ENCODE measurements at regions not wholly inside any gene's neighbourhood (a gene's known extent, or its start where the extent isn't known, plus 50 kb on each side); places are given as distances from the start of the nearest gene placed in this dataset.
"Not testable (repeated sequence)": the region's sequence is repeated elsewhere in the genome, so short reads cannot be mapped to it uniquely, and the experiment has no call there.

- POLR2A ChIA-PET, result no interaction called here
- no peak for DNase-seq (ENCODE audit: extremely low spot score)
- CTCF ChIA-PET, result no interaction called here
- TF ChIP-seq ELF4 (IDR thresholded peaks at IDR 0.05), result no peak
- TF ChIP-seq FOXM1 (IDR thresholded peaks at IDR 0.05; ENCODE audit: borderline replicate concordance), result no peak
- no peak for TF ChIP-seq SUZ12 (IDR thresholded peaks at IDR 0.05)
- TF ChIP-seq FOXK2 (IDR thresholded peaks at IDR 0.05), result no peak
- TF ChIP-seq FOXA1 (IDR thresholded peaks at IDR 0.05), result no peak
- no peak for TF ChIP-seq PKNOX1 (IDR thresholded peaks at IDR 0.05)
- no peak for TF ChIP-seq ARNT (IDR thresholded peaks at IDR 0.05)
- no peak for TF ChIP-seq HDGF (IDR thresholded peaks at IDR 0.05; ENCODE audit: borderline replicate concordance)
- no peak for TF ChIP-seq CTBP1 (IDR thresholded peaks at IDR 0.05; ENCODE audit: borderline replicate concordance)
- no peak for TF ChIP-seq NFRKB (IDR thresholded peaks at IDR 0.05)
- no peak for TF ChIP-seq ZNF384 (IDR thresholded peaks at IDR 0.05)
- no peak for TF ChIP-seq SP1 (IDR thresholded peaks at IDR 0.05)
- TF ChIP-seq LEF1 (IDR thresholded peaks at IDR 0.05; ENCODE audit: borderline replicate concordance), result no peak
- TF ChIP-seq TARDBP (IDR thresholded peaks at IDR 0.05), result no peak
Measured at GRCh38 chr7:53470336-53470970, 435.0 kb downstream of the POM121L12 start.

- POLR2A ChIA-PET, result no interaction called here
- no peak for TF ChIP-seq ELF4 (IDR thresholded peaks at IDR 0.05)
- TF ChIP-seq SP1 (IDR thresholded peaks at IDR 0.05), result no peak
- TF ChIP-seq FOXK2 (IDR thresholded peaks at IDR 0.05), result no peak
- no peak for TF ChIP-seq FOXA1 (IDR thresholded peaks at IDR 0.05)
- TF ChIP-seq HDGF (IDR thresholded peaks at IDR 0.05; ENCODE audit: borderline replicate concordance), result no peak
- no peak for TF ChIP-seq BHLHE40 (IDR thresholded peaks at IDR 0.05; ENCODE audit: borderline replicate concordance)
- TF ChIP-seq NFRKB (IDR thresholded peaks at IDR 0.05), result no peak
- no peak for TF ChIP-seq LEF1 (IDR thresholded peaks at IDR 0.05; ENCODE audit: borderline replicate concordance)
- TF ChIP-seq PKNOX1 (IDR thresholded peaks at IDR 0.05), result no peak
- TF ChIP-seq ARNT (IDR thresholded peaks at IDR 0.05), result no peak
- no peak for TF ChIP-seq L3MBTL2 (conservative IDR thresholded peaks at IDR 0.05)
- no peak for TF ChIP-seq TARDBP (IDR thresholded peaks at IDR 0.05)
- no peak for TF ChIP-seq ZNF384 (IDR thresholded peaks at IDR 0.05)
- TF ChIP-seq SUZ12 (IDR thresholded peaks at IDR 0.05), result no peak
- CTCF ChIA-PET, result no interaction called here
- no peak for DNase-seq (ENCODE audit: extremely low spot score)
Measured at GRCh38 chr7:53473371-53473770, 437.9 kb downstream of the POM121L12 start.

- no peak for DNase-seq (ENCODE audit: extremely low spot score)
- ChIA-PET POLR2A (no interaction called here), CTCF (no interaction called here)
- TF ChIP-seq SP1 (IDR thresholded peaks at IDR 0.05) (no peak), FOXK2 (IDR thresholded peaks at IDR 0.05) (no peak), CTBP1 (IDR thresholded peaks at IDR 0.05; ENCODE audit: borderline replicate concordance) (no peak), ARNT (IDR thresholded peaks at IDR 0.05) (no peak), FOXM1 (IDR thresholded peaks at IDR 0.05; ENCODE audit: borderline replicate concordance) (no peak), ZNF384 (IDR thresholded peaks at IDR 0.05) (no peak), PKNOX1 (IDR thresholded peaks at IDR 0.05) (no peak), NFRKB (IDR thresholded peaks at IDR 0.05) (no peak), L3MBTL2 (conservative IDR thresholded peaks at IDR 0.05) (no peak), ELF4 (IDR thresholded peaks at IDR 0.05) (no peak), SUZ12 (IDR thresholded peaks at IDR 0.05) (no peak), TARDBP (IDR thresholded peaks at IDR 0.05) (no peak), HDGF (IDR thresholded peaks at IDR 0.05; ENCODE audit: borderline replicate concordance) (no peak)
Measured at GRCh38 chr7:53475776-53476175, 440.3 kb downstream of the POM121L12 start.

- no peak for TF ChIP-seq FOXA1 (IDR thresholded peaks at IDR 0.05)
- TF ChIP-seq BHLHE40 (IDR thresholded peaks at IDR 0.05; ENCODE audit: borderline replicate concordance), result no peak
- no peak for TF ChIP-seq LEF1 (IDR thresholded peaks at IDR 0.05; ENCODE audit: borderline replicate concordance)
- no peak for TF ChIP-seq TARDBP (IDR thresholded peaks at IDR 0.05)
- no peak for TF ChIP-seq L3MBTL2 (conservative IDR thresholded peaks at IDR 0.05)
- no peak for TF ChIP-seq ZNF384 (IDR thresholded peaks at IDR 0.05)
- TF ChIP-seq NFRKB (IDR thresholded peaks at IDR 0.05), result no peak
- ChIA-PET POLR2A (no interaction called here), CTCF (no interaction called here)
- DNase-seq (ENCODE audit: extremely low spot score), result no peak
Measured at GRCh38 chr7:53476566-53476965, 441.1 kb downstream of the POM121L12 start.

GRCh38 chr7:53485354-53485753 lies 449.9 kb downstream of the POM121L12 start:
- TF ChIP-seq L3MBTL2 (conservative IDR thresholded peaks at IDR 0.05), result no peak
- TF ChIP-seq PKNOX1 (IDR thresholded peaks at IDR 0.05), result no peak
- TF ChIP-seq BHLHE40 (IDR thresholded peaks at IDR 0.05; ENCODE audit: borderline replicate concordance), result no peak
- TF ChIP-seq SUZ12 (IDR thresholded peaks at IDR 0.05), result no peak
- no peak for TF ChIP-seq LEF1 (IDR thresholded peaks at IDR 0.05; ENCODE audit: borderline replicate concordance)
- TF ChIP-seq ZNF384 (IDR thresholded peaks at IDR 0.05), result no peak
- DNase-seq (ENCODE audit: extremely low spot score), result no peak
- POLR2A ChIA-PET, result no interaction called here
- CTCF ChIA-PET, result no interaction called here

- TF ChIP-seq FOXA1 (IDR thresholded peaks at IDR 0.05), result no peak
- no peak for TF ChIP-seq NFRKB (IDR thresholded peaks at IDR 0.05)
- TF ChIP-seq HDGF (IDR thresholded peaks at IDR 0.05; ENCODE audit: borderline replicate concordance), result no peak
- TF ChIP-seq ZNF384 (IDR thresholded peaks at IDR 0.05), result no peak
- TF ChIP-seq FOXM1 (IDR thresholded peaks at IDR 0.05; ENCODE audit: borderline replicate concordance), result no peak
- TF ChIP-seq LEF1 (IDR thresholded peaks at IDR 0.05; ENCODE audit: borderline replicate concordance), result no peak
- TF ChIP-seq CTBP1 (IDR thresholded peaks at IDR 0.05; ENCODE audit: borderline replicate concordance), result no peak
- no peak for TF ChIP-seq SP1 (IDR thresholded peaks at IDR 0.05)
- TF ChIP-seq BHLHE40 (IDR thresholded peaks at IDR 0.05; ENCODE audit: borderline replicate concordance), result no peak
- TF ChIP-seq FOXK2 (IDR thresholded peaks at IDR 0.05), result no peak
- DNase-seq (ENCODE audit: extremely low spot score), result no peak
- POLR2A ChIA-PET, result no interaction called here
- CTCF ChIA-PET, result interaction anchor here (0.6 kb wide), 1 partner anchor 166 kb away, joined by 5 read pairs; no protein-coding TSS in a partner anchor
Measured at GRCh38 chr7:53491051-53491450, 455.6 kb downstream of the POM121L12 start.

- POLR2A ChIA-PET; DNase-seq (ENCODE audit: extremely low spot score); CTCF ChIA-PET: not testable (repeated sequence)
Measured at GRCh38 chr7:53495181-53495580, 459.7 kb downstream of the POM121L12 start.
